GM18505 (cell line): ENCODE measurements at regions not wholly inside any gene's neighbourhood (a gene's known extent, or its start where the extent isn't known, plus 50 kb on each side); places are given as distances from the start of the nearest gene placed in this dataset.

Experiments used
- ATAC-seq: cut with Tn5 transposase; IDR thresholded peaks from one replicate; pipeline ENCODE4 v1.9.1; 2021; ENCODE audit not compliant: unreplicated experiment
- POLR2A ChIP-seq: IDR thresholded peaks from 4 replicates; pipeline ENCODE4 v1.6.1; 2011; ENCODE audit warnings: borderline replicate concordance; ENCODE audit not compliant: insufficient read depth, insufficient read length; ENCODE audit errors: extremely low read depth

DNA sequence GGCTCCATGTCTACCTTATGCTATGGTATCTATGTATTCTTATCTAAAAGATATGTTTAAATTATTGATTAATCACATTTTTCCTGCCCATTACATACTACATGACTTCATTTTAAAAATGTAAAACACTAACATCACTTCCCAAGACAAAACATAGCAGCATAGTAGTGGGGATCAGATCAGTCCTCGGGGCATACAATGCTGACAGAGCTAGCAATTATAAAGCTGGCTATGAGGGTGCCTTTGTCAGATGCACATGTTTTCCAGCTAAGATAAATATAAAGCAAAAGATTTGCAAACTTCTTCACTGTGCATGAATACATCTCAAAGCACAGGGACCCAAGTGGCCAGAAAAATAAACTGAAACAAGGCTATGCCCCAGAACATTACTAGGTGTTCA, 549.8 kb upstream of the INTU start:
- no peak for ATAC-seq
- no peak for TF ChIP-seq POLR2A

DNA sequence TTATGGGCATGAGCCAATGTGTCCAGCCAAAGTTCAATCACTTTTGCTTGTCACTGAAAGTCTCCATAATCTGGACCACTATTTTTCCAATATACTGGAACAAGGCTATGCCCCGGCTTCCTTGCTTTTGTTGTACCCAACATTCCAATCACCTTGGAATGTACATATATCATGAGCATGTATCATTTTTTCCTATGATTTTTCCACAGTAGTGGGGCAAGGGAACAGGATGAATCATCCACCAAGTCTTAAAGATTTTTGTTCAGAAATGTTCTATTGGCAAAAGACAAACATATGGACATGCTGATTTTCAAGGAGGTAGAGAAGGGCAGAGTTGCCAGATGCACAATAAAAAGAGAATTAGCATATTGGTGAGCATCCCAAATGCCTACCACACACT, 548.1 kb upstream of the INTU start:
- ATAC-seq: no peak
- TF ChIP-seq POLR2A: no peak

- ATAC-seq: no peak
- no peak for TF ChIP-seq POLR2A
Measured at GRCh38 chr4:127097061-127097460, 535.7 kb upstream of the INTU start.

GRCh38 chr4:127102361-127102760, 530.4 kb upstream of the INTU start:
- no peak for TF ChIP-seq POLR2A
- no peak for ATAC-seq

- ATAC-seq: no peak
- no peak for TF ChIP-seq POLR2A
Measured at GRCh38 chr4:127103681-127104115, 529.1 kb upstream of the INTU start.

DNA sequence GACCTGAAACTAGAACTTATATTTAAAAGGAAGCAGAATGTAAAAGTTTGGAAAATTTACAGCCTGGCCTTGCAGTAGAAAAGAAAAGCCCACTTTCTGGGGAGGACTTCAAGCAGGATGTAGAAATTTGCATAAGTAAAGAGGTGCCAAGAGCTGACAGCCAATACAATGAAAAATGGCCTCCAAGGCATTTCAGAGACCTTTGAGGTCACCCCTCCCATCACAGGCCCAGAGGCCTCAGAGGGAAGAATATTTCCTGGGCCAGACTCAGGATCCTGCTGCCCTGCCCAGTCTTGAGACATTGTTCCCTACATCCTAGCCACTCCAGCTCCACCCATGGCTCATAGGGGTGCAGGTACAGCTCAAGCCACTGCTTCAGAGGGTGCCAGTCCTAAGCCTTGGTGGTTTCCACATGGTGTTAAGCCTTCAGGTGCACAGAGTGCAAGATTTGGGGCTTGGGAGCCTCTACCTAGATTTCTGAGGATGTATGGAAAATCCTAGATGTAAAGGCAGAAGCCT, 518.9 kb upstream of the INTU start:
- no peak for ATAC-seq
- no peak for TF ChIP-seq POLR2A

DNA sequence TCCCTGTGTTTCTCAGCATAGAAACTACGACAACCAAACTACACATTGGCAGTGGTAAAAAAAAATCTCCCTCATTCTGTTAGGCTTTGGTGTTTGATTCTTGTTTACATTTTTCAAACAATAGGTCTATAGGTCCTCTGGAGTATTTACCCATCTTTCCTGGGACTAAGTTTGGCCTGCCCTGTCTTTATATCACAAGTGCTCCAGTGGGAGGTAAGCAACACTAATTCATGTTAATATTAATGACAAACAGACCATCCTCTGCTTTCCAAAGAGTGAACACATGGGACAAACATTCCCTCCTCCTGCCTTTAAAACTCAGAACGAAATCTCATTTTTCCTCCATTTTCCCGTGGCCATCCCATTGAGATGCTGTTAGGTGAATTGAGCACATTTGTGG, 514.1 kb upstream of the INTU start:
- no peak for ATAC-seq
- no peak for TF ChIP-seq POLR2A

DNA sequence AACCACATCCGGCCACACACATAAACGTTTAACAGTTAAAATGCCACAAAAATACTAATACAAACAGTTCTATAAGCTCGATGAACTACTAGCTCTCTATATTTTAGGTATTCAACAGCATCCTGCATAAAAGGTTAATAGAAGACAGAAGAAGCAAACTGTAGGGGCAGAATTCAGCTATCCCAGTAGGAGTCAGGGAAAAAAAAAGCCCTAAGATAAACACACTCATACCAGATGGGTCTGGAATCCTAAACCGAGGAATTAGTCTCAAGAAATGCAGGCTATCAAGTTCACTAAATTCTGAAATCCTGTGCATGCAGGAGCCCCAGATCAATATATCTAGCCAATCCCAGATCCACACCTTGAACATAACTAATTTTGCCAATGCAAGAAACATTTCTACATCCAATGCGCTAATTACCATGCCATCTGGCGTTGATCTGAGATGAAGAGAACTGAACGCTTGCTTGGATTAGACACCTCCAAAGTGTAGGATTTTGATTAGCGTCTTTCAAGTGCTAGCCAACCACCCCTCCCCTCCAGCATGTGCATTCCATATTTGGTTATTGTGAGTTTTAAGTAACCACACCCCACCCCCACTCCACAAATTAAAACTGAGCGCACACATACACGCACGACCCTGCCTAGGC, 512.2 kb upstream of the INTU start:
- TF ChIP-seq POLR2A: no peak
- no peak for ATAC-seq

GRCh38 chr4:127124919-127125318, 507.8 kb upstream of the INTU start:
- no peak for TF ChIP-seq POLR2A
- ATAC-seq: no peak

GRCh38 chr4:127126718-127127117, 506.0 kb upstream of the INTU start:
- ATAC-seq: no peak
- no peak for TF ChIP-seq POLR2A

DNA sequence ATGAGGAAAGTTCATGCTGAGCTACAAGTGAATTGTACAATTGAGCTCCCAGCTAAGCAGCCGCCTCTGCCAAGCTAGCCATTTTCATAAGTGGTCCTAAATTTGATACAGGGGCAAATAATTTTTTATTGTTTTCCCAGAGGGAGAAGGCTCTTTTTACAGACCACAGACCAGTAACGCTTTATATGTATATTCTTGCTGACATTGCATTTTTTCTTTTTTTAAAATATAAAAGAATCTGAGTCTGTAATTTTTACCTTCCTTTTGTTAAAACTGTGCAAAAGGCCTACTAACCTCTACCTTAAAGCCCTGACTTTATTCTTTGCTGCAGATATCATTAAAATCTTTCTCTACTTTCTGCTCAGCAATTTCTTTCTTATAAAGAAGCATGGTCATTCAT, 501.2 kb upstream of the INTU start:
- TF ChIP-seq POLR2A: no peak
- no peak for ATAC-seq

- ATAC-seq: no peak
- TF ChIP-seq POLR2A: no peak
Measured at GRCh38 chr4:127134490-127134889, 498.3 kb upstream of the INTU start.

DNA sequence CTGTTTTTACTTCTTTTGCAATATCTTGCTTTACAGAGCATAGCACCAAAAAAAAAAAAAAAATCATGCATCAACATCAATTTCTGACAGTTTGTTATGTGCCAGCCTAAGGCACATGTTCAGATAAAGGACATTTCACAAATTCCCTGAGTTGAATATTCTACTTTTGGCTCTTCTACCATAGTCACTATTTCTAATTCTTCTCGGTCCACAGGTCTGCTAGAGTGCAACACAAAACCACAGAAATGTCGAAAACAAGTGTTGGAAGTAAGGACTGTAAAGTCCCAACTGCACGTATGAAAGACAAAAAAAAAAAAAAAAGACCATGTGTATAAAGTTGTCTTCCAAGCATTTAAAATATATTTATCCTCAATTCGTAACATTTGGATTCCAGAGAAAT, 494.2 kb upstream of the INTU start:
- ATAC-seq: no peak
- no peak for TF ChIP-seq POLR2A

- ATAC-seq: no peak
- TF ChIP-seq POLR2A: no peak
Measured at GRCh38 chr4:127139788-127140286, 492.9 kb upstream of the INTU start.
